ENCODE measurements at regions not wholly inside any gene's neighbourhood (a gene's known extent, or its start where the extent isn't known, plus 50 kb on each side); places are given as distances from the start of the nearest gene placed in this dataset.

DNA sequence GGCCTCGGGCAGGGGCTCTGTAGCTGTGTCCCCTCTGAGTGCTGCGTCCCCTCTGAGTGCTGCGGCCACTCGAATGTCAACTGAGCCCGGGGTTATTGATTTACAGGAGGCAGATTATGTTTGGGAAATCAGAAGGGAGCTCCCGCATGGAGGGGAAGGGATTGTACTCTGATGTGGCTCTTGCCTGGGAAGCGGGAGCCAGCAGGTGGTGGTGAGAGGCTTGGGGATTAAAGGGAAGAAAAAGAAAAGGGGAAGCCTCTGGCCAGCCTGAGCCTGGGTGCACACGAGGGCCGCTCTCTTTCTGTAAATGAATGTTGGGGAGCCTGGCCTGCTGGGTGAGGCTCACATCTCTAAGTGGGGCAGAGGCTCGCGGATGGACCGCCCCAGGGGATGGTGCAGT, 143.7 kb downstream of the AACS start:
- Histone ChIP-seq H3K36me3 (no peaks in the 10 kb centered on the region), H3K4me3 (no peak overlapping the region), H3F3A (ENCODE audit: low read depth) (peaks cover 18% of the 10 kb centered on the region), H3K27ac (no peak overlapping the region), H2AFZ (replicated peaks) (peak overlapping the region; percentile 31), H4K20me1 (ENCODE audit: low read depth) (peaks cover 4% of the 10 kb centered on the region), H3K27me3 (no peaks in the 10 kb centered on the region), H3K4me2 (peak overlapping the region; percentile 67), H3K9me3 (ENCODE audit: low read depth) (no peaks in the 10 kb centered on the region), H3K9ac (no peak overlapping the region), H3K4me1 (peaks cover 15% of the 10 kb centered on the region), H3K79me2 (ENCODE audit: low read depth) (peaks cover 10% of the 10 kb centered on the region)
- peak; percentile 69 for DNase-seq (ENCODE audit: low spot score)
- no peaks in the 10 kb centered on the region for H3K36me3 Mint-ChIP-seq
- peaks cover 18% of the 10 kb centered on the region for H3K27me3 Mint-ChIP-seq (ENCODE audit: insufficient read depth, low read depth)
- H3K4me3 Mint-ChIP-seq = peak overlapping the region; percentile 22
- peak overlapping the region; percentile 26 for H3K27ac Mint-ChIP-seq
- H3K9me3 Mint-ChIP-seq = peaks cover 5% of the 10 kb centered on the region
- peaks cover 21% of the 10 kb centered on the region for H3K4me1 Mint-ChIP-seq
- TF ChIP-seq EZH2 (IDR thresholded peaks at IDR 0.05) (no peak), EZH2phosphoT487 (IDR thresholded peaks at IDR 0.05) (no peak)
- TF ChIP-seq, protein P1, sequence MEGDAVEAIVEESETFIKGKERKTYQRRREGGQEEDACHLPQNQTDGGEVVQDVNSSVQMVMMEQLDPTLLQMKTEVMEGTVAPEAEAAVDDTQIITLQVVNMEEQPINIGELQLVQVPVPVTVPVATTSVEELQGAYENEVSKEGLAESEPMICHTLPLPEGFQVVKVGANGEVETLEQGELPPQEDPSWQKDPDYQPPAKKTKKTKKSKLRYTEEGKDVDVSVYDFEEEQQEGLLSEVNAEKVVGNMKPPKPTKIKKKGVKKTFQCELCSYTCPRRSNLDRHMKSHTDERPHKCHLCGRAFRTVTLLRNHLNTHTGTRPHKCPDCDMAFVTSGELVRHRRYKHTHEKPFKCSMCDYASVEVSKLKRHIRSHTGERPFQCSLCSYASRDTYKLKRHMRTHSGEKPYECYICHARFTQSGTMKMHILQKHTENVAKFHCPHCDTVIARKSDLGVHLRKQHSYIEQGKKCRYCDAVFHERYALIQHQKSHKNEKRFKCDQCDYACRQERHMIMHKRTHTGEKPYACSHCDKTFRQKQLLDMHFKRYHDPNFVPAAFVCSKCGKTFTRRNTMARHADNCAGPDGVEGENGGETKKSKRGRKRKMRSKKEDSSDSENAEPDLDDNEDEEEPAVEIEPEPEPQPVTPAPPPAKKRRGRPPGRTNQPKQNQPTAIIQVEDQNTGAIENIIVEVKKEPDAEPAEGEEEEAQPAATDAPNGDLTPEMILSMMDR (IDR thresholded peaks at IDR 0.05) = no peak

DNA sequence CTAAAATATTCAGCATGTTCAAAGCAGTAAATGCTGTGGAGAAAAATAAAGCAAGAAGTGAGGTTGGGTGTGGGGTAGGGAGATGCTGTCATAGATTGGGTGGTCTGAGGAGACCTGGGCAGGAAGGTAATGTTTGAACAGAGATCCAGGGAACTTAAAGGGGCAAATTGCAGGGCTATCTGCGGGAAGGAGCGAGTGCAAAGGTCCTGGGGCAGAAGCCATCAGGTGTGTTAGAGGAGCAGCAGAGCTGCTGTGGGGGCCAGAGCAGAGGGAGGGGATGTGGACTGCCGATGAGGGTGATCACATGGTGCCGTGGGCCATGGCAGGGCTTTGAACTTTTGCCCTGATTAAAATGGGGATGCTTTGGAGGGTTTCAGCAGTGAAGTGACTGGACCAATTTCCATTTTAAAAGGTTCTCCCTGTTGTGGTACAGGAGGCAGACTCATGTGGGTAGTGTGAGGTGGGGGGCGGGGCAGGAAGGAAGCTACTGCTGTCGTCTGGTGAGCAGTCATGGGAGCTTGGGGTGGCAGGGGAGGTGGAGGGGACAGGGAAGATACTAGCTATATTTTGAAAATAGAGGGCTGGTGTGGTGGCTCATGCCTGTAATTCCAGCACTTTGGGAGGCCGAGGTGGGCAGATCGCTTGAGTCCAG, 145.0 kb downstream of the AACS start:
- Mint-ChIP-seq H3K9me3 (peaks cover 8% of the 10 kb centered on the region), H3K27ac (peak overlapping the region; percentile 14), H3K4me1 (peaks cover 21% of the 10 kb centered on the region), H3K4me3 (peak overlapping the region; percentile 34), H3K36me3 (no peaks in the 10 kb centered on the region), H3K27me3 (ENCODE audit: insufficient read depth, low read depth) (peaks cover 20% of the 10 kb centered on the region)
- DNase-seq (ENCODE audit: low spot score) = no peak
- H3K27me3 ChIP-seq = no peaks in the 10 kb centered on the region
- H3K4me3 ChIP-seq = no peak overlapping the region
- H3K9me3 ChIP-seq (ENCODE audit: low read depth) = no peaks in the 10 kb centered on the region
- H3F3A ChIP-seq (ENCODE audit: low read depth) = peaks cover 18% of the 10 kb centered on the region
- H3K79me2 ChIP-seq (ENCODE audit: low read depth) = peaks cover 10% of the 10 kb centered on the region
- peaks cover 15% of the 10 kb centered on the region for H3K4me1 ChIP-seq
- no peak overlapping the region for H3K9ac ChIP-seq
- no peak overlapping the region for H2AFZ ChIP-seq (replicated peaks)
- H3K36me3 ChIP-seq = no peaks in the 10 kb centered on the region
- no peak overlapping the region for H3K27ac ChIP-seq
- TF ChIP-seq, protein P1 (IDR thresholded peaks at IDR 0.05) = no peak
- TF ChIP-seq EZH2 (IDR thresholded peaks at IDR 0.05) (no peak), EZH2phosphoT487 (IDR thresholded peaks at IDR 0.05) (no peak)
- H4K20me1 ChIP-seq (ENCODE audit: low read depth) = peaks cover 4% of the 10 kb centered on the region
- H3K4me2 ChIP-seq = no peak overlapping the region

DNA sequence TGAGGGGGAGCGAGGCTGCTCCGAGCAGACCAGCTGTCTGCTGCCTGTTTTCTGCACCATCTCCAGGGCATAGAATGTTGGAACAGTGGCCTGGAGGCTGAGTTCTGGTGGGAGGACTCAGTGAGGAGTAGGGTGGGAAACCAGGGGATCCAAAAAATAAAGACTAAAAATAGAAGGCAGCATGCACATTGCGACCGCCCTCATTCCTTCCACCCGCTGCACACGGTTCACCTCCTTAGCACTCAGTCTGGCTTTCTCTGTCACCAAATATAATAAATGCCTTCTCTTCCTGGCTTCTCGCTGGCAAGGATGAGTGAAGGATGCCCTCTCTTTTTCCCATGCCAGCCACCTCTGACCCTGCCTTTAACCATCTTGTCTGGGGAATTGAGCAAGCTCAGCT, 146.2 kb downstream of the AACS start:
- Histone ChIP-seq H2AFZ (replicated peaks) (no peak overlapping the region), H3K27me3 (no peaks in the 10 kb centered on the region), H4K20me1 (ENCODE audit: low read depth) (peaks cover 4% of the 10 kb centered on the region), H3K27ac (no peak overlapping the region), H3K79me2 (ENCODE audit: low read depth) (peaks cover 10% of the 10 kb centered on the region), H3K4me1 (peaks cover 15% of the 10 kb centered on the region), H3K36me3 (no peaks in the 10 kb centered on the region), H3K9me3 (ENCODE audit: low read depth) (no peaks in the 10 kb centered on the region), H3K4me3 (no peak overlapping the region), H3K4me2 (no peak overlapping the region), H3K9ac (no peak overlapping the region), H3F3A (ENCODE audit: low read depth) (peaks cover 18% of the 10 kb centered on the region)
- Mint-ChIP-seq H3K27me3 (ENCODE audit: insufficient read depth, low read depth) (peaks cover 24% of the 10 kb centered on the region), H3K4me1 (peaks cover 21% of the 10 kb centered on the region), H3K9me3 (peaks cover 8% of the 10 kb centered on the region), H3K27ac (no peak overlapping the region), H3K36me3 (no peaks in the 10 kb centered on the region), H3K4me3 (no peak overlapping the region)
- no peak for DNase-seq (ENCODE audit: low spot score)
- TF ChIP-seq EZH2 (IDR thresholded peaks at IDR 0.05) = no peak
- TF ChIP-seq, protein P1 (IDR thresholded peaks at IDR 0.05) = no peak
- TF ChIP-seq EZH2phosphoT487 (IDR thresholded peaks at IDR 0.05) = no peak
